AG04450 (cell line): ENCODE measurements at regions not wholly inside any gene's neighbourhood (a gene's known extent, or its start where the extent isn't known, plus 50 kb on each side); places are given as distances from the start of the nearest gene placed in this dataset.
"Not testable (repeated sequence)": the region's sequence is repeated elsewhere in the genome, so short reads cannot be mapped to it uniquely, and the experiment has no call there.

Experiments
- CTCF ChIA-PET: fragments of 300-600, 350-600 bp; formaldehyde crosslinking; extraction: SDS; loops from one replicate; lab custom pipeline; 2022; ENCODE audit warnings: antibody characterized with exemption, inconsistent platforms; lab: Charles Lee
- POLR2A ChIA-PET: fragments of 350-600 bp; formaldehyde crosslinking; extraction: SDS; loops from one replicate; lab custom pipeline; 2021; ENCODE audit warnings: antibody characterized with exemption, inconsistent platforms; lab: Yijun Ruan, JAX
- DNase-seq: peaks from one replicate; pipeline ENCODE4 v3.0.0-alpha.2; 2011; ENCODE audit warnings: low read depth, low spot score
- H3K27ac ChIP-seq: one replicate; pipeline ENCODE4 v1.5.1; 2012; ENCODE audit warnings: low read depth, low read length, control low read depth
- H3K27me3 ChIP-seq: one replicate; pipeline ENCODE4 v1.6.0; 2012; ENCODE audit warnings: low read length; ENCODE audit not compliant: control insufficient read depth, insufficient read depth
- H3K4me3 ChIP-seq: 2 replicates; pipeline ENCODE4 v1.5.1; 2011; ENCODE audit warnings: mild to moderate bottlenecking, low read depth, low read length, control low read depth
- H3K9me3 ChIP-seq: 2 replicates; pipeline ENCODE4 v1.5.1; 2012; ENCODE audit warnings: low read length; ENCODE audit not compliant: control insufficient read depth, insufficient read depth
- TF ChIP-seq, protein P1 (sequence below): IDR thresholded peaks from 2 replicates; pipeline ENCODE4 v1.5.1; 2011; ENCODE audit warnings: low read depth, low read length, control low read depth, inconsistent platforms

DNA sequence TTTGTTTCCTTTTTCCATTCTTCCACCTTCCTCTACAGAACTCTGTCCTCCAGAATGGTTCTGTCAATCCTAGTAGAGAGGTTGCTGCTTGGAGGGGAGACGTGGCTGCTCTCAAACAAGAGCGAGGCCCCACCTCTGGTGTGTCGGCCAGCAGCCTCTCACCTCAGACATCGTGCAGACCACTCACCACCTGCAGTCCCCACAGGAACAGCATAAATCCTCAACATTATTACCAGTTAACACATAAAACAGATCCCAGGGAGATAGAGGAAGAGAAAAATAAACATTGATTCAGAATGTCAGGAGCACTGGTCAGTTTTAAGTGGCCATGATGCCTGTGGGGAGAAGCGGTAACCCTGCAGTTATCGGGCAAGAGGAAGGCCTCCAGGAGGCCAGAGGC lies 485.9 kb upstream of the DPP6 start:
- Histone ChIP-seq H3K27ac (no peak overlapping the region), H3K27me3 (no peaks in the 10 kb centered on the region), H3K9me3 (peaks cover 33% of the 10 kb centered on the region), H3K4me3 (no peak overlapping the region)
- ChIA-PET POLR2A (no interaction called here), CTCF (no interaction called here)
- DNase-seq: no peak
- TF ChIP-seq, protein P1, sequence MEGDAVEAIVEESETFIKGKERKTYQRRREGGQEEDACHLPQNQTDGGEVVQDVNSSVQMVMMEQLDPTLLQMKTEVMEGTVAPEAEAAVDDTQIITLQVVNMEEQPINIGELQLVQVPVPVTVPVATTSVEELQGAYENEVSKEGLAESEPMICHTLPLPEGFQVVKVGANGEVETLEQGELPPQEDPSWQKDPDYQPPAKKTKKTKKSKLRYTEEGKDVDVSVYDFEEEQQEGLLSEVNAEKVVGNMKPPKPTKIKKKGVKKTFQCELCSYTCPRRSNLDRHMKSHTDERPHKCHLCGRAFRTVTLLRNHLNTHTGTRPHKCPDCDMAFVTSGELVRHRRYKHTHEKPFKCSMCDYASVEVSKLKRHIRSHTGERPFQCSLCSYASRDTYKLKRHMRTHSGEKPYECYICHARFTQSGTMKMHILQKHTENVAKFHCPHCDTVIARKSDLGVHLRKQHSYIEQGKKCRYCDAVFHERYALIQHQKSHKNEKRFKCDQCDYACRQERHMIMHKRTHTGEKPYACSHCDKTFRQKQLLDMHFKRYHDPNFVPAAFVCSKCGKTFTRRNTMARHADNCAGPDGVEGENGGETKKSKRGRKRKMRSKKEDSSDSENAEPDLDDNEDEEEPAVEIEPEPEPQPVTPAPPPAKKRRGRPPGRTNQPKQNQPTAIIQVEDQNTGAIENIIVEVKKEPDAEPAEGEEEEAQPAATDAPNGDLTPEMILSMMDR: no peak

DNA sequence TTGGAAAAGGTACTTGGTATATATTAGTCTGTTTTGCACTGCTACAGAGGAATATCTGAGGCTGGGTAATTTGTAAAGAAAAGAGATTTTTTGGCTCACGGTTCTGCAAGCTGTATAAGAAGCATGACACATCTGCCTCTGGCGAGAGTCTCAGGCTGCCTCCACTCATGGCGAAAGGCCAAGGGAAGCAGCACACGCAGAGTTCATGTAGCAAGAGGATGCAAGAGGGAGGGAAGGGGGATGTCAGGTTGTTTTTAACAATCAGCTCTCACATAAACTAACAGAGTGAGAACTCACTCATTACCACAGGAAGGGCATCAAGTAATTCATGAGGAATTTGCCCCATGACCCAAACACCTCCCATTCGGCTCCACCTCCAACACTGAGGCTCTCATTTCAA lies 484.8 kb upstream of the DPP6 start:
- TF ChIP-seq, protein P1: no peak
- CTCF ChIA-PET: no interaction called here

DNA sequence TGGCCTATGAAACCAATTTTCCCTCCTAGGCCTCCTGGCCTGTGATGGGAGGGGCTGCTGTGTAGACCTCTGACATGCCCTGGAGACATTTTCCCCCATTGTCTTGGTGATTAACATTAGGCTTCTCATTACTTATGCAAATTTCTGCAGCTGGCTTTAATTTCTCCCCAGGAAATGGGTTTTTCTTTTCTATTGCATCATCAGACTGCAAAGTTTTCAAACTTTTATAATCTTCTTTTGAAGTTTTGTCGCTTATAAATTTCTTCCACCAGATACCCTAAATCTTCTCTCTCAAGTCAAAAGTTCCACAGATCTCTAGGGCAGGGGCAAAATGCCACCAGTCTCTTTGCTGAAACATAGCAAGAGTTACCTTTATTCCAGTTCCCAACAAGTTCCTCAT lies 482.7 kb upstream of the DPP6 start:
- DNase-seq, POLR2A ChIA-PET, H3K4me3 ChIP-seq, CTCF ChIA-PET, H3K27me3 ChIP-seq, H3K27ac ChIP-seq: not testable (repeated sequence)
- H3K9me3 ChIP-seq: peaks cover 27% of the 10 kb centered on the region

More for the DNA sequence above, 484.8 kb upstream of the DPP6 start:
- Histone ChIP-seq H3K27ac (no peak overlapping the region), H3K27me3 (no peaks in the 10 kb centered on the region), H3K9me3 (peaks cover 31% of the 10 kb centered on the region), H3K4me3 (no peak overlapping the region)
- POLR2A ChIA-PET: no interaction called here
- no peak for DNase-seq

DNA sequence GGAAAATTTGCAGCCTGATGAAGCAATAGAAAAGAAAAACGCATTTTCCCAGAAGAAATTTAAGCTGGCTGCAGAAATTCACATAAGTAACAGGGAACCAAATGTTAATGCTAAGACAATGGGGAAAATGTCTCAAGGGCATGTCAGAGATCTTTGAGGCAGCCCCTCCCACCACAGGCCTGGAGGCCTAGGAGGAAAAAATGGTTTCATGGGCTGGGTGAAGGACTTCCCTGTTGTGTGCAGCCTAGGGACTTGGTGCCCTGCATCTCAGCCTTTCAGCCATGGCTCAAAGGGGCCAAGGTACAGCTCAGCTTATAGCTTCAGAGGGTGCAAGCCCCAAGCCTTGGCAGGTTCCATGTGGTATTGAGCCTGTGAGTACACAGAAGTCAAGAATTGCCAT lies 476.1 kb upstream of the DPP6 start:
- POLR2A ChIA-PET: no interaction called here

DNA sequence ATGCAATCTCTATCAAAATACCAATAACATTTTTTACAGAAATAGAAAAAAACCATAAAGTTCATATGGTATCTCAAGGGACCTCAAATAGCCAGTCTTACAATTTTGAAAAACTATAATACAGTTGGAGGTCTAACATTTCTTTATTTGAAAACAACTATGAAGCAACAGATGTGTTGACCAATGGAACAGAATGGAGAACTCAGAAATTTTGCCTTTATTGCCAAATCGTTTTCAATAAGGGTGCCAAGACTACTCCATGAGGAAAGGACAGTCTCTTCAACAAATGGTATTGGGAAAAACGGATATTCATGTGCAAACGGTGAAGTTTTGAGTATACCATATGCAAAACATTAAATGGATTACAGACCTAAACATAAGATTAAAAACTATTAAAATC lies 470.8 kb upstream of the DPP6 start:
- no peak overlapping the region for H3K27ac ChIP-seq
- no peak for DNase-seq
- H3K9me3 ChIP-seq: peaks cover 19% of the 10 kb centered on the region
- ChIA-PET CTCF (no interaction called here), POLR2A (no interaction called here)
- no peak overlapping the region for H3K4me3 ChIP-seq
- TF ChIP-seq, protein P1: no peak
- H3K27me3 ChIP-seq: no peaks in the 10 kb centered on the region

More for the DNA sequence above, 476.1 kb upstream of the DPP6 start:
- CTCF ChIA-PET: interaction anchor here (0.7 kb wide), 1 partner anchor 728 kb away, joined by 6 read pairs; no protein-coding TSS in a partner anchor
- Histone ChIP-seq H3K4me3 (no peak overlapping the region), H3K27me3 (no peaks in the 10 kb centered on the region), H3K9me3 (peaks cover 16% of the 10 kb centered on the region), H3K27ac (no peak overlapping the region)
- TF ChIP-seq, protein P1: no peak
- no peak for DNase-seq

DNA sequence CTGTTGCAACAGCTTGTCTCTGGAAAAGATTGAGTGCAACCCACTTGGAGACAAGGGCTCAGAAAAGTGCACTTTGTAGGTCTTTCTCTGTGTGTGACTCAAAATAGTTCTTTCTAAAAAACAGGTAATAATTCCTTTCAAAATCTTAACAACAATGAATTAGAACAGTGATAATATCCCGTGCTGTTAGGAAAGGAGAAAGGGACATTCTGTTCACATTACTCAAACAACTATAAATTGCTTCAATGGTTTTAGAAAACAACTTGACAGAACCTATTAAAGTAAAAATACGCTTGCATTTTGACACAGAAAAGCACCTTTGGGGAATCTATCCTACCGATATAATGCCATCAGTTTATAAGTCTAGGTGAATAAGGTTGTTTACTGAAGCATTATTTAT lies 468.1 kb upstream of the DPP6 start:
- Histone ChIP-seq H3K4me3 (no peak overlapping the region), H3K9me3 (peaks cover 36% of the 10 kb centered on the region), H3K27me3 (no peaks in the 10 kb centered on the region), H3K27ac (no peak overlapping the region)
- CTCF ChIA-PET: no interaction called here
- POLR2A ChIA-PET: no interaction called here
- no peak for DNase-seq
- TF ChIP-seq, protein P1: no peak
